EH (cell line): ENCODE measurements at regions not wholly inside any gene's neighbourhood (a gene's known extent, or its start where the extent isn't known, plus 50 kb on each side); places are given as distances from the start of the nearest gene placed in this dataset.
"Not testable (repeated sequence)": the region's sequence is repeated elsewhere in the genome, so short reads cannot be mapped to it uniquely, and the experiment has no call there.

Experiments
- DNase-seq: peaks from one replicate; pipeline ENCODE4 v3.0.0-alpha.2; 2015; ENCODE audit warnings: low read depth

- DNase-seq: no peak
Observed at GRCh38 chrX:19237901-19238300, 105.8 kb upstream of the PDHA1 start.

GRCh38 chrX:19243431-19243830, 100.3 kb upstream of the PDHA1 start:
- no peak for DNase-seq

DNA sequence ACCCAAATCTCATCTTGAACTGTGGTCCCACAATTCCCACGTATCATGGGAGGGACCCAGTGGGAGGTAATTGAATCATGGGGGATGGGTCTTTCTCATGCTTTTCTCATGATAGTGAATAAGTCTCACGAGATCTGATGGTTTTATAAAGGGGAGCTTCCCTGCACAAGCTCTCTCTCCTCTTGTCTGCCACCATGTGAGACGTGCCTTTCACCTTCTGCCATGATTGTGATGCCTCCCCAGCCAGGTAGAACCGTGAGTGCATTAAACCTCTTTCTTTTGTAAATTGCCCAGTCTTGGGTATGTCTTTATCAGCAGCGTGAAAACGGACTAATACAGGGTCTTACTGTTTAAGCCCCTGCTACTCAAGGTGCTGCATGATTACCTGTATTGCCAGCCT, 98.8 kb upstream of the PDHA1 start:
- not testable (repeated sequence) for DNase-seq

GRCh38 chrX:19245711-19246269, 97.9 kb upstream of the PDHA1 start:
- DNase-seq: no peak

- no peak for DNase-seq
Observed at GRCh38 chrX:19256986-19257385, 86.7 kb upstream of the PDHA1 start.

DNA sequence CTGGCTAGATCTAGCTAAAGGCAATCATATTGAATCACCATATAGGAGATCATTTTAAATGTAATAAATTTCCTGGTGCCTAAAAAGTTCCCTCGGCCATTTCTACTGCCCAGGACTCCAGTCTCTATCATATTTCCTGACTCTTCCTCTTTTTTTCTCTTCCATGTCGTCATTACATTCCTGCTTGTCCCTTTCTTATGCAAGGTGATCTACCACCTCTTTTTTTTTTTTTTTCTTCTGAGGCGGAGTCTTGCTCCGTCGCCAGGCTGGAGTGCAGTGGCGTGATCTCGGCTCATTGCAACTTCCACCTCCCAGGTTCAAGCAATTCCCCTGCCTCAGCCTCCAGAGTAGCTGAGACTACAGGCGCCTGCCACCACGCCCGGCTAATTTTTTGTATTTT, 82.7 kb upstream of the PDHA1 start:
- not testable (repeated sequence) for DNase-seq

DNA sequence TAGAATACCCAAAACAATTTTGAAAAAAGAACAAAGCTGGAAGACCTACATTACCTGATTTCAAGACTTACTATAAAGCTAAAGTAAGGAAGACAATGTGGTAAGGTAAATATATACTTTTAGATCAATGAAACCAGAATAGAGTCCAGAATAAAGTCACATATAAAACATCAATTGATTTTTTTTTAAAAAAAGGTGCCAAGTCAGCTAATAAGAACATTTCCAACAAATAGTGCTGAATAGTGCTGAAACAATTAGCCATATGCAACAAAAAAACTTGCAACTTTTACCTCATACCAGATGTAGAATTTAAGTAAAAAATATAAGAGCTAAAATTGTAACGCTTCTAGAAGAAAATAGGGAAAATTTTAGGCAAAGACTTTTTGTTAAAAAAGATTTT, 73.0 kb upstream of the PDHA1 start:
- no peak for DNase-seq

DNA sequence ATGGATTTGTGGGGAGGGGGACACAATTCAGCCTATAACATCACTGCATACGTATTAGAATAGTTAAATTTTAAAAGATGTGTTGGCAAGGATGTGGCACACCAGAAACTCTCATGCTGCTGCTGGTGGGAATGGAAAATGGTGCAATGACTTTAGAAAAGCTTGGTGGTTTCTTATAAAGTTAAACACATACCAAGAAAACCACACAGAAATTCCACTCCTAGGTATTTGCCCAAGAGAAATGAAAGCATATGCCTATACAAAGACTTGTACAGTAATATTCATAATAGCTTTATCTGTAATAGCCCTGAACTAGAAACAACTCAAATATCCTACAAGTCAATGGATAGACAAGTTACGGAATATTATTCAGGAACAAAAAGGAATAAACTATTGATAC, 71.3 kb upstream of the PDHA1 start:
- peak; percentile 4 for DNase-seq

GRCh38 chrX:19280636-19281035, 63.1 kb upstream of the PDHA1 start:
- no peak for DNase-seq

DNA sequence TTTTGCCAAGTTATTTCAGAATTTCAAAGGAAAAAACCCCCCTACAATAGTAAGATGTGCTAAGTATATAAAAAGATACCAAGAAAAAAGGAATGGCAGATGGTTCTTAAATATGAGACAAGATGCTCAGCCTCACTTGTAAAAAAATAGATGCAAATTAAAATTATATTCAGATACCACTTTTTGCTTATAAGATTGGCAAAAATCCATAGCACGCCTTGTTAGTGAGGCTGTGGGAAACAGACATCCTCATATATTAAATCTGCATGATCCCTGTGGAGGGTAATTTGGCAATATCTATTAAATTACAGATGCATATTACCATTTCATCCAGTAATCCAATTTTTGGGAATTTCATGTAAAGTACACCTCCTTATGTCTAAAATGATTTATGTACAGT, 62.5 kb upstream of the PDHA1 start:
- DNase-seq: no peak

- no peak for DNase-seq
Observed at GRCh38 chrX:19283597-19284339, 60.0 kb upstream of the PDHA1 start.

DNA sequence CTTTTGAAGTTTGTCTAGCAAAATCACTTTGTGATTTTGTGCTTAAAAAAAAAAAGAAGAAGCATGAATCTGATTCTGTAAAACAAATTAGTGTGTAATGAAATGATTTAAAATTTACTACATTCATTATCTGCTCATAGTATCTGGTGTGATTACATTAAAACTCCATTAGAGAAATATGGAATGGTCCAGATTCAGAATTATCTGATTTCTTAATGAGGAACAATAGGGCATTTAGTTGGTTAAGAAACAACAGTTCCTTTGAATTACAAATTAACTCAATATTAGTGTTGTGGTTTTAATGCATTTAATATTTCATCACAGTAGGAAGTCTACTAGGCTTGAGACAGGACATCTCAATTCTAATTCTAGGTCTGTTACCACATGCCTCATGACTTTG, 57.9 kb upstream of the PDHA1 start:
- no peak for DNase-seq

- no peak for DNase-seq
Observed at GRCh38 chrX:19291086-19291485, 52.6 kb upstream of the PDHA1 start.

- no peak for DNase-seq
Observed at GRCh38 chrX:19293606-19294325, 50.0 kb upstream of the PDHA1 start.
